Vagina (tissue), 2 donors: ENCODE measurements at regions not wholly inside any gene's neighbourhood (a gene's known extent, or its start where the extent isn't known, plus 50 kb on each side); places are given as distances from the start of the nearest gene placed in this dataset.

ENCODE experiments used
- CTCF ChIP-seq, 3 experiments: fragments of 450-650 bp in 2 of 3; fragments of 200-600 bp in 1 of 3; sonication (generic) in 1 of 3; IDR thresholded peaks; one replicate each; pipeline ENCODE4 v1.5.1; 2017 to 2019; ENCODE audit warnings: antibody characterized with exemption in 3 of 3, mild to moderate bottlenecking in 2 of 3, moderate library complexity in 2 of 3
- POLR2A ChIP-seq, 2 donors: fragments of 450-650 bp; IDR thresholded peaks; one replicate each; pipeline ENCODE4 v1.6.1; 2017; ENCODE audit warnings: antibody characterized with exemption in 2 of 2, mild to moderate bottlenecking in 2 of 2, moderate library complexity in 2 of 2

GRCh38 chr9:28082671-28083070, 509.4 kb upstream of the C9orf72 start:
- TF ChIP-seq CTCF (IDR thresholded peaks at IDR 0.05) = no peak
- TF ChIP-seq POLR2A (IDR thresholded peaks at IDR 0.05) = no peak
